ENCODE measurements at regions not wholly inside any gene's neighbourhood (a gene's known extent, or its start where the extent isn't known, plus 50 kb on each side); places are given as distances from the start of the nearest gene placed in this dataset.
"Not testable (repeated sequence)": the region's sequence is repeated elsewhere in the genome, so short reads cannot be mapped to it uniquely, and the experiment has no call there.

DNA sequence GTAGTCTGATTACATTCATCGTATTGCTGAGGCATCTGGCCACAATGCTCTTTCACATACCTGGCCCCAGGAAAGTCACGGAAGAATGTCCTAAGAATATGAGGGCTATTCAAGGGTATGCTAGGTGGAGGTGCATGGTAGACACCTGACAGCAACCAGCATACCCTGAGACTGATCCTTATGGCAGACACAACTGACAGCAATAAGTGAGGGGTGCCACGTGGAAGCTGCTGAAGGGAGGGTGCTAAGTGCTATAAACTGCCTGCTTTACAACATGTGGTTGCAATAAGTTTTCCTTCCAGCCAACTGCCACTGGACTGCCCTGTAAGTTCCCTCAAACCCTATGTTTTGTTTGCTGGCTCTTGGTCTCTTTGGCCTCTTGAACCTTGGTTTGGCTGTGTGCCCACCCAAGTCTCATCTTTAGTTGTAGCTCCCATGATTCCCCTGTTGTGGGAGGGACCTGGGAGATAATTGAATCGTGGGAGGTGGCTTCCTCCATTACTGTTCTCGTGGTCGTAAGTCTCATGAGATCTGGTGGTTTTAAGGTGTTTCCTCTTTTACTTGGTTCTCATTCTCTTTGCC is 201.3 kb upstream of the MOCS1 start:
- DNase-seq (ENCODE audit: low read depth, low spot score): no peak
- Histone ChIP-seq H3K4me1 (ENCODE audit: control insufficient read depth, extremely low read depth, insufficient read depth, low read length) (no peaks in the 10 kb centered on the region), H4K20me1 (ENCODE audit: control insufficient read depth, extremely low read depth, insufficient read depth, low read length) (no peaks in the 10 kb centered on the region), H3K36me3 (ENCODE audit: control insufficient read depth in 2 of 2, extremely low read depth in 1 of 2, insufficient read depth in 2 of 2, low read length in 2 of 2) (no peaks in the 10 kb centered on the region), H3K9me3 (ENCODE audit: control insufficient read depth, low read depth, low read length) (no peaks in the 10 kb centered on the region), H3K9ac (ENCODE audit: control insufficient read depth, extremely low read depth, insufficient read depth, low read length) (no peak overlapping the region), H3K79me2 (ENCODE audit: control insufficient read depth, insufficient read depth, low read length) (no peaks in the 10 kb centered on the region), H2AFZ (ENCODE audit: control insufficient read depth, low read length) (no peak overlapping the region), H3K27me3 (ENCODE audit: control insufficient read depth, extremely low read depth, insufficient read depth, low read length) (no peaks in the 10 kb centered on the region), H3K9me1 (ENCODE audit: control insufficient read depth, extremely low read depth, insufficient read depth, low read length) (no peaks in the 10 kb centered on the region), H3K4me3 (ENCODE audit: control insufficient read depth in 2 of 3, extremely low read depth in 1 of 3, insufficient read depth in 2 of 3, low read depth in 1 of 3, low read length in 3 of 3) (no peak overlapping the region), H3K27ac (ENCODE audit: control insufficient read depth, insufficient read depth, low read length) (no peak overlapping the region), H3K4me2 (ENCODE audit: control insufficient read depth, extremely low read depth, insufficient read depth, low read depth, low read length) (no peak overlapping the region)
- TF ChIP-seq CTCF (optimal IDR thresholded peaks at IDR 0.05 in 1 of 3, IDR thresholded peaks at IDR 0.05 in 1 of 3, conservative IDR thresholded peaks at IDR 0.05 in 1 of 3; ENCODE audit: extremely low read depth in 1 of 3, insufficient read depth in 2 of 3, low read length in 3 of 3) (no peak), EZH2 (IDR thresholded peaks at IDR 0.05; ENCODE audit: low read length) (no peak)
- FAIRE-seq: no peak
- dilution Hi-C loops (cut with MboI; ENCODE audit: extremely low pct_ligation_motif_present, low sequenced_read_pairs): no loop called here

DNA sequence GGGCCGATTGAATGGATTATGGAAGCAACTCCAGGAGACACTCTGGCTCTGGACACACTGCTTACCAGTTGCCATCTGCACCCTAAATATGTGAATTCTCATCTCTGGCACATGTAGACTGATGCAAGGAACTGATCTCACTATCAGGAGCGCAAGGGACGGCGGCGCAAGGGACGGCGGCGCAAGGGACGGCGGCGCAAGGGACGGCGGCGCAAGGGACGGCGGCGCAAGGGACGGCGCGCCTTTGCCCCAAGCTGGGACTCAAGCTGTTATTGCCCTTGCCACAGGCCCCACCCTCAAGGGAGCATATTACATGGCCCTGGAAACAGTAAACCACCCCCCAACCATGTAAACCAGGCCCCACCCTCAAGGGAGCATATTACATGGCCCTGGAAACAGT is 199.7 kb upstream of the MOCS1 start:
- H3K4me1 ChIP-seq (ENCODE audit: control insufficient read depth, extremely low read depth, insufficient read depth, low read length); H3K9ac ChIP-seq (ENCODE audit: control insufficient read depth, extremely low read depth, insufficient read depth, low read length); H4K20me1 ChIP-seq (ENCODE audit: control insufficient read depth, extremely low read depth, insufficient read depth, low read length); H3K4me2 ChIP-seq (ENCODE audit: control insufficient read depth, extremely low read depth, insufficient read depth, low read depth, low read length); H3K79me2 ChIP-seq (ENCODE audit: control insufficient read depth, insufficient read depth, low read length); H3K27me3 ChIP-seq (ENCODE audit: control insufficient read depth, extremely low read depth, insufficient read depth, low read length); H3K9me3 ChIP-seq (ENCODE audit: control insufficient read depth, low read depth, low read length); dilution Hi-C loops (cut with MboI; ENCODE audit: extremely low pct_ligation_motif_present, low sequenced_read_pairs); H2AFZ ChIP-seq (ENCODE audit: control insufficient read depth, low read length); H3K9me1 ChIP-seq (ENCODE audit: control insufficient read depth, extremely low read depth, insufficient read depth, low read length); H3K36me3 ChIP-seq (ENCODE audit: control insufficient read depth in 2 of 2, extremely low read depth in 1 of 2, insufficient read depth in 2 of 2, low read length in 2 of 2); DNase-seq (ENCODE audit: low read depth, low spot score); H3K4me3 ChIP-seq (ENCODE audit: control insufficient read depth in 2 of 3, extremely low read depth in 1 of 3, insufficient read depth in 2 of 3, low read depth in 1 of 3, low read length in 3 of 3); H3K27ac ChIP-seq (ENCODE audit: control insufficient read depth, insufficient read depth, low read length); FAIRE-seq: not testable (repeated sequence)

DNA sequence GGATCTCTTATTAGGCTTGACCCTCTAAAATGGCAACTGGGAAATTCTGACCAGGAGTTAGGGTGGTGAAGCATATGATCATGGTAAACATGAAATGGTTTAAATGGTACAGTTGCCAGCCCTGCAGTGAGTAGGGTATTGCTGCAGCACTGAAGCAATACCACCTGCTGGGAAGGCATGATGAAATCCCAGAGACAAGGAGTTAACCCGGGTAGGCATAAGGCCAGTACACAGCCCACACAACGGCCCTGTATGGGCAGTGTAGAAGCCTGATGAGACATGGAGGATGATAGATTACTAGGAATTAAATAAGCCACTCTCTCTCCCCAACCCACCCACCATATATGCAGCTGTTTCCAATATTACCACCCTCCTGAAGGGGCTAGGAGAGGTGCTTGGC is 197.4 kb upstream of the MOCS1 start:
- Histone ChIP-seq H3K27ac (ENCODE audit: control insufficient read depth, insufficient read depth, low read length) (no peak overlapping the region), H4K20me1 (ENCODE audit: control insufficient read depth, extremely low read depth, insufficient read depth, low read length) (no peaks in the 10 kb centered on the region), H3K36me3 (ENCODE audit: control insufficient read depth in 2 of 2, extremely low read depth in 1 of 2, insufficient read depth in 2 of 2, low read length in 2 of 2) (no peaks in the 10 kb centered on the region)

More for the DNA sequence above, 197.4 kb upstream of the MOCS1 start:
- DNase-seq (ENCODE audit: low read depth, low spot score): no peak
- Histone ChIP-seq H3K4me1 (ENCODE audit: control insufficient read depth, extremely low read depth, insufficient read depth, low read length) (no peaks in the 10 kb centered on the region), H3K79me2 (ENCODE audit: control insufficient read depth, insufficient read depth, low read length) (no peaks in the 10 kb centered on the region), H3K9me1 (ENCODE audit: control insufficient read depth, extremely low read depth, insufficient read depth, low read length) (no peaks in the 10 kb centered on the region), H2AFZ (ENCODE audit: control insufficient read depth, low read length) (no peak overlapping the region), H3K4me2 (ENCODE audit: control insufficient read depth, extremely low read depth, insufficient read depth, low read depth, low read length) (no peak overlapping the region), H3K4me3 (ENCODE audit: control insufficient read depth in 2 of 3, extremely low read depth in 1 of 3, insufficient read depth in 2 of 3, low read depth in 1 of 3, low read length in 3 of 3) (no peak overlapping the region), H3K27me3 (ENCODE audit: control insufficient read depth, extremely low read depth, insufficient read depth, low read length) (no peaks in the 10 kb centered on the region), H3K9me3 (ENCODE audit: control insufficient read depth, low read depth, low read length) (no peaks in the 10 kb centered on the region), H3K9ac (ENCODE audit: control insufficient read depth, extremely low read depth, insufficient read depth, low read length) (no peak overlapping the region)
- no peak for FAIRE-seq
- no peak for TF ChIP-seq CTCF (optimal IDR thresholded peaks at IDR 0.05 in 1 of 3, IDR thresholded peaks at IDR 0.05 in 1 of 3, conservative IDR thresholded peaks at IDR 0.05 in 1 of 3; ENCODE audit: extremely low read depth in 1 of 3, insufficient read depth in 2 of 3, low read length in 3 of 3)
- TF ChIP-seq EZH2 (IDR thresholded peaks at IDR 0.05; ENCODE audit: low read length): no peak
- dilution Hi-C loops (cut with MboI; ENCODE audit: extremely low pct_ligation_motif_present, low sequenced_read_pairs): no loop called here

Measured in keratinocyte (primary cell).